ENCODE measurements at regions not wholly inside any gene's neighbourhood (a gene's known extent, or its start where the extent isn't known, plus 50 kb on each side); places are given as distances from the start of the nearest gene placed in this dataset.

DNA sequence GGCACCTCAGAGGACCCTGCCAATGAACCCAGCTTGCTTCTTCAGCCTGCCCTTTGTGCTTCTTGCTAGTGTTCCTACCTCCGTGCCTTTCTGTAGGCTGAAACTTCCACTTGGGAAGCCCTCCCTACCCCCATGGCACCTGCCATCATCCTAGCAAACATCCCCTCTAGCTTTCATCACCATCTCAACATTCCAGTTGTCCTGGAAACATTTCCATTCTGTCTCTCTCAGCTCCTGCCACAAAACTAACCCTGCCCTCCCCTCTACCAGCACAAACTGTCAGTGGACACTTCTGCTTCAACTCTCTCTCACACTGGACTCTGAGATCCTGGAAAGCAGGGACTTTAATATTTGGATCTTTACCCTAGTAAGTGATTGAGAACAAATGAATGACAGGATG lies 525.8 kb upstream of the TENM4 start:
- no peak for ATAC-seq
- TF ChIP-seq GLIS3 (CRISPR knock-in tag; IDR thresholded peaks at IDR 0.05): no peak
- no peak for TF ChIP-seq CSRNP3 (CRISPR knock-in tag; IDR thresholded peaks at IDR 0.05)
- TF ChIP-seq, protein P1, sequence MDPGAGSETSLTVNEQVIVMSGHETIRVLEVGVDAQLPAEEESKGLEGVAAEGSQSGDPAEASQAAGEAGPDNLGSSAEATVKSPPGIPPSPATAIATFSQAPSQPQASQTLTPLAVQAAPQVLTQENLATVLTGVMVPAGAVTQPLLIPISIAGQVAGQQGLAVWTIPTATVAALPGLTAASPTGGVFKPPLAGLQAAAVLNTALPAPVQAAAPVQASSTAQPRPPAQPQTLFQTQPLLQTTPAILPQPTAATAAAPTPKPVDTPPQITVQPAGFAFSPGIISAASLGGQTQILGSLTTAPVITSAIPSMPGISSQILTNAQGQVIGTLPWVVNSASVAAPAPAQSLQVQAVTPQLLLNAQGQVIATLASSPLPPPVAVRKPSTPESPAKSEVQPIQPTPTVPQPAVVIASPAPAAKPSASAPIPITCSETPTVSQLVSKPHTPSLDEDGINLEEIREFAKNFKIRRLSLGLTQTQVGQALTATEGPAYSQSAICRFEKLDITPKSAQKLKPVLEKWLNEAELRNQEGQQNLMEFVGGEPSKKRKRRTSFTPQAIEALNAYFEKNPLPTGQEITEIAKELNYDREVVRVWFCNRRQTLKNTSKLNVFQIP (CRISPR knock-in tag; IDR thresholded peaks at IDR 0.05; ENCODE audit: borderline replicate concordance, low read depth): no peak
- no peak for TF ChIP-seq PPARA (CRISPR knock-in tag; IDR thresholded peaks at IDR 0.05; ENCODE audit: borderline replicate concordance)
- no peak for TF ChIP-seq ESRRG (CRISPR knock-in tag; IDR thresholded peaks at IDR 0.05)
- TF ChIP-seq BACH2 (CRISPR knock-in tag; IDR thresholded peaks at IDR 0.05; ENCODE audit: borderline replicate concordance): no peak
- no peak for TF ChIP-seq OSR1 (CRISPR knock-in tag; IDR thresholded peaks at IDR 0.05)
- TF ChIP-seq ISL1 (CRISPR knock-in tag; IDR thresholded peaks at IDR 0.05): no peak
- TF ChIP-seq ARNTL (CRISPR knock-in tag; IDR thresholded peaks at IDR 0.05; ENCODE audit: borderline replicate concordance, low read depth): no peak
- TF ChIP-seq TCF4 (CRISPR knock-in tag; IDR thresholded peaks at IDR 0.05; ENCODE audit: borderline replicate concordance): no peak
- TF ChIP-seq, protein P2, sequence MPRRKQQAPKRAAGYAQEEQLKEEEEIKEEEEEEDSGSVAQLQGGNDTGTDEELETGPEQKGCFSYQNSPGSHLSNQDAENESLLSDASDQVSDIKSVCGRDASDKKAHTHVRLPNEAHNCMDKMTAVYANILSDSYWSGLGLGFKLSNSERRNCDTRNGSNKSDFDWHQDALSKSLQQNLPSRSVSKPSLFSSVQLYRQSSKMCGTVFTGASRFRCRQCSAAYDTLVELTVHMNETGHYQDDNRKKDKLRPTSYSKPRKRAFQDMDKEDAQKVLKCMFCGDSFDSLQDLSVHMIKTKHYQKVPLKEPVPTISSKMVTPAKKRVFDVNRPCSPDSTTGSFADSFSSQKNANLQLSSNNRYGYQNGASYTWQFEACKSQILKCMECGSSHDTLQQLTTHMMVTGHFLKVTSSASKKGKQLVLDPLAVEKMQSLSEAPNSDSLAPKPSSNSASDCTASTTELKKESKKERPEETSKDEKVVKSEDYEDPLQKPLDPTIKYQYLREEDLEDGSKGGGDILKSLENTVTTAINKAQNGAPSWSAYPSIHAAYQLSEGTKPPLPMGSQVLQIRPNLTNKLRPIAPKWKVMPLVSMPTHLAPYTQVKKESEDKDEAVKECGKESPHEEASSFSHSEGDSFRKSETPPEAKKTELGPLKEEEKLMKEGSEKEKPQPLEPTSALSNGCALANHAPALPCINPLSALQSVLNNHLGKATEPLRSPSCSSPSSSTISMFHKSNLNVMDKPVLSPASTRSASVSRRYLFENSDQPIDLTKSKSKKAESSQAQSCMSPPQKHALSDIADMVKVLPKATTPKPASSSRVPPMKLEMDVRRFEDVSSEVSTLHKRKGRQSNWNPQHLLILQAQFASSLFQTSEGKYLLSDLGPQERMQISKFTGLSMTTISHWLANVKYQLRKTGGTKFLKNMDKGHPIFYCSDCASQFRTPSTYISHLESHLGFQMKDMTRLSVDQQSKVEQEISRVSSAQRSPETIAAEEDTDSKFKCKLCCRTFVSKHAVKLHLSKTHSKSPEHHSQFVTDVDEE (CRISPR knock-in tag; IDR thresholded peaks at IDR 0.05): no peak

DNA sequence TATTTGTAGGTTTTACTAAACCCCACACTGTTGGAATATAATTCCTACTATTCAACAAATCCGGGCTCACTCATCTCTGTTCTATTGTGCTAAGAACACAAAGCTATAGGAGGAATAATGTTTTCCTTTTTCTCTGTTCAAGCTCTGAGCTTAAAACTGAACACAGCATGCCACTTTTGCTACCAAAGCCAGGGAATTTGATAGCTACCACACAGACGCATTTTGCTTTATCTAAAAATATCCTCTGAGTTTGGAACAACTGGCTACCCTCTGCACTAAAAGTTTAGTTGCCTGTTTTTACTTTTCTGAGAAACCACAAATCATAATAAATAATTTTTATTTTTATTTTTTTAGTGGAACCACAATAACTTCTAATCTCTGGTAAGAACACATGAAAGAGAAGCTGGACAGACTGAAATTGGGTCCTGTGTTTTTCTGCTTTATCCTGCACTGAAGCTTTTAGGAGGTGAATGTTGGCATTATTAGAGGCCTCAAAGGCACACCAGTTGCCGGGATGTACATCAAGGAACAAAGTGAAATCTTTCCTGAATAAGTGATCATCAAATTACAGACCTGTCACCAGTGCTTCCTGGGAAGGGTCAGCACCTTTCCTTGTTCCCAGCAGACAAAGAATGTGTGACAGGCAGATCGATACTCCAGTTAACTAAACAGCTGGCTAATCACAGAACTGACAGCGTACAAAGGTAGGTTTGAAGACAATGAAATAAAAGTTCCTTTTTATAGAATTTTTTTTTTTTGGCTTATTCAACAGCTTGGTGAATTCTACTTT lies 523.2 kb upstream of the TENM4 start:
- TF ChIP-seq SNAI2 (CRISPR knock-in tag; IDR thresholded peaks at IDR 0.05): no peak
- TF ChIP-seq CREB5 (CRISPR knock-in tag; IDR thresholded peaks at IDR 0.05; ENCODE audit: low read depth): no peak
- TF ChIP-seq, protein P1 (CRISPR knock-in tag; IDR thresholded peaks at IDR 0.05; ENCODE audit: borderline replicate concordance, low read depth): no peak
- TF ChIP-seq PATZ1 (CRISPR knock-in tag; IDR thresholded peaks at IDR 0.05; ENCODE audit: borderline replicate concordance): no peak
- no peak for TF ChIP-seq ZNF70 (CRISPR knock-in tag; IDR thresholded peaks at IDR 0.05)
- TF ChIP-seq ZFP30 (CRISPR knock-in tag; IDR thresholded peaks at IDR 0.05): no peak
- TF ChIP-seq ISL1 (CRISPR knock-in tag; IDR thresholded peaks at IDR 0.05): no peak
- TF ChIP-seq PPARA (CRISPR knock-in tag; IDR thresholded peaks at IDR 0.05; ENCODE audit: borderline replicate concordance): no peak
- no peak for TF ChIP-seq ZFP3 (CRISPR knock-in tag; IDR thresholded peaks at IDR 0.05)
- TF ChIP-seq BACH2 (CRISPR knock-in tag; IDR thresholded peaks at IDR 0.05; ENCODE audit: borderline replicate concordance): no peak
- no peak for TF ChIP-seq ZC3H10 (CRISPR knock-in tag; IDR thresholded peaks at IDR 0.05)
- no peak for TF ChIP-seq CSRNP3 (CRISPR knock-in tag; IDR thresholded peaks at IDR 0.05)
- TF ChIP-seq, protein P2 (CRISPR knock-in tag; IDR thresholded peaks at IDR 0.05): no peak
- TF ChIP-seq GLIS3 (CRISPR knock-in tag; IDR thresholded peaks at IDR 0.05): no peak
- no peak for TF ChIP-seq RARB (CRISPR knock-in tag; IDR thresholded peaks at IDR 0.05)
- no peak for TF ChIP-seq OSR1 (CRISPR knock-in tag; IDR thresholded peaks at IDR 0.05)
- no peak for TF ChIP-seq CSDC2 (CRISPR knock-in tag; IDR thresholded peaks at IDR 0.05)
- no peak for ATAC-seq

All from SK-N-SH treated with all-trans-retinoic acid at 6 μM for 48 hours (cell line).